GM12878 (cell line): ENCODE measurements at regions not wholly inside any gene's neighbourhood (a gene's known extent, or its start where the extent isn't known, plus 50 kb on each side); places are given as distances from the start of the nearest gene placed in this dataset.

Experiments
- ATAC-seq: fragments of 200-7000 bp; cut with Tn5 transposase; 3 replicates; pipeline ENCODE4 v1.9.1; 2020; ENCODE audit warnings: mild to moderate bottlenecking, moderate library complexity
- BruUV-seq: library from RNA; stranded (reverse); fragments of 400-500 nt; replicated peaks from 2 replicates; lab custom pipeline; 2021; lab: Mats Ljungman, UMichigan
- CTCF ChIA-PET: fragments of 300-600 bp; sonication (Branson Sonifier 250); formaldehyde crosslinking; extraction: SDS; loops from one replicate; lab custom pipeline; 2021; ENCODE audit warnings: inconsistent platforms; lab: Yijun Ruan, JAX
- POLR2A ChIA-PET: fragments of 350-600 bp; formaldehyde crosslinking; extraction: SDS; loops from one replicate; lab custom pipeline; 2021; ENCODE audit warnings: inconsistent platforms; lab: Charles Lee
- RAD21 ChIA-PET: fragments of 300-600 bp; sonication (Branson Sonifier 250); formaldehyde crosslinking; loops from one replicate; lab custom pipeline; 2023; ENCODE audit warnings: antibody characterized with exemption; ENCODE audit not compliant: unreplicated experiment; lab: Charles Lee
- SMC1A ChIA-PET: fragments of 300-600 bp; sonication (Branson Sonifier 250); formaldehyde crosslinking; loops from one replicate; lab custom pipeline; 2023; ENCODE audit not compliant: unreplicated experiment, uncharacterized antibody; lab: Charles Lee
- DNase-seq: peaks from one replicate; pipeline ENCODE4 v3.0.0-alpha.2; 2011; ENCODE audit warnings: low read depth, low spot score
- FAIRE-seq: peaks from 3 replicates; lab custom pipeline; 2011; peaks lifted over from hg19 to GRCh38; lab: Jason Lieb, UNC
- H2AFZ ChIP-seq: 2 replicates; pipeline ENCODE4 v1.6.0; 2011; ENCODE audit warnings: low read depth, low read length, control low read depth; ENCODE audit not compliant: control insufficient read depth
- H3K27ac ChIP-seq: 2 replicates; pipeline ENCODE4 v1.5.1; 2011; ENCODE audit warnings: control low read depth; ENCODE audit not compliant: control insufficient read depth, insufficient read depth
- H3K27me3 ChIP-seq, 2 experiments: replicated peaks in 1 of 2; 2 replicates each; pipeline versions ENCODE4 v1.6.0 to v1.6.1; 2011; ENCODE audit warnings: low read length in 1 of 2; ENCODE audit not compliant: control insufficient read depth in 2 of 2, insufficient read depth in 2 of 2
- H3K36me3 ChIP-seq, 2 experiments: 2 replicates each; pipeline ENCODE4 v1.5.1; 2011; ENCODE audit warnings: low read length in 1 of 2; ENCODE audit not compliant: control insufficient read depth in 2 of 2, insufficient read depth in 2 of 2
- H3K4me1 ChIP-seq: 2 replicates; pipeline ENCODE4 v1.6.1; 2011; ENCODE audit warnings: mild to moderate bottlenecking, low read length, moderate library complexity, mixed read lengths; ENCODE audit not compliant: control insufficient read depth, insufficient read depth
- H3K4me2 ChIP-seq: 2 replicates; pipeline ENCODE4 v1.6.0; 2011; ENCODE audit warnings: control low read depth; ENCODE audit not compliant: control insufficient read depth, insufficient read depth
- H3K4me3 ChIP-seq: fragments of 200-600 bp; sonication (generic); 2 replicates; pipeline ENCODE4 v1.5.1; 2016
- H3K79me2 ChIP-seq: 2 replicates; pipeline ENCODE4 v1.6.0; 2011; ENCODE audit warnings: low read length; ENCODE audit not compliant: control insufficient read depth, insufficient read depth
- H3K9ac ChIP-seq: 2 replicates; pipeline ENCODE4 v1.8.0; 2011; ENCODE audit warnings: low read length, control low read depth, mixed read lengths; ENCODE audit not compliant: control insufficient read depth, insufficient read depth
- H3K9me3 ChIP-seq: replicated peaks from 3 replicates; pipeline ENCODE4 v1.5.1; 2011; ENCODE audit warnings: mild to moderate bottlenecking, low read length; ENCODE audit not compliant: control insufficient read depth, insufficient read depth
- H4K20me1 ChIP-seq: 2 replicates; pipeline ENCODE4 v1.6.0; 2011; ENCODE audit not compliant: control insufficient read depth, insufficient read depth
- BHLHE40 ChIP-seq, 2 experiments: fragments of 450-650 bp in 1 of 2; IDR thresholded peaks; 2 replicates each; pipeline ENCODE4 v1.6.1; 2011 to 2017; ENCODE audit warnings: low read depth in 2 of 2, borderline replicate concordance in 1 of 2, improper control_type of control experiment in 1 of 2, low read length in 1 of 2, mild to moderate bottlenecking in 1 of 2
- EED ChIP-seq: sonication (generic); IDR thresholded peaks from 2 replicates; pipeline ENCODE4 v1.6.1; 2016; ENCODE audit warnings: antibody characterized with exemption, low read depth
- EZH2 ChIP-seq: IDR thresholded peaks from 2 replicates; pipeline ENCODE4 v1.6.1; 2012; ENCODE audit warnings: low read depth, mild to moderate bottlenecking, control low read depth, inconsistent platforms, low read length, borderline replicate concordance; ENCODE audit not compliant: control insufficient read depth
- GABPA ChIP-seq: IDR thresholded peaks from 2 replicates; pipeline ENCODE4 v1.6.1; 2014; ENCODE audit warnings: antibody characterized with exemption, low read depth, mild to moderate bottlenecking, inconsistent platforms
- IRF4 ChIP-seq: IDR thresholded peaks from 2 replicates; pipeline ENCODE4 v1.6.1; 2011; ENCODE audit warnings: low read depth, low read length
- RAD21 ChIP-seq: IDR thresholded peaks from 2 replicates; pipeline ENCODE4 v1.6.1; 2011; ENCODE audit warnings: mild to moderate bottlenecking, low read depth, low read length, moderate library complexity; ENCODE audit not compliant: insufficient read depth
- SMARCA5 ChIP-seq: fragments of 450-650 bp; IDR thresholded peaks from 2 replicates; pipeline ENCODE4 v1.6.1; 2017; ENCODE audit warnings: mild to moderate bottlenecking
- SUZ12 ChIP-seq: fragments of 200-600 bp; sonication (generic); IDR thresholded peaks from one replicate; pipeline ENCODE4 v1.6.1; 2018; ENCODE audit warnings: antibody characterized with exemption, mild to moderate bottlenecking; ENCODE audit not compliant: unreplicated experiment
- TBL1XR1 ChIP-seq: IDR thresholded peaks from 2 replicates; pipeline ENCODE4 v1.6.1; 2012; ENCODE audit warnings: low read depth, low read length, improper control_type of control experiment
- WGBS: methylation state at CpG from one replicate; pipeline ENCODE4 v1.1.6; 2016; ENCODE audit warnings: low lambda C conversion rate; ENCODE audit not compliant: insufficient replicate concordance, insufficient coverage; ENCODE audit errors: missing lambda C conversion rate; 5-methylcytosine and 5-hydroxymethylcytosine counted together
- in situ Hi-C: fragments of 300-500 bp; cut with MboI; formaldehyde crosslinking; loops from 9 replicates; pipeline ENCODE4 v1.14.3; 2018; ENCODE audit warnings: mixed read lengths
- intact Hi-C: fragments of 100-400 bp; cut with micrococcal nuclease; formaldehyde crosslinking; loops from one replicate; pipeline ENCODE4 v1.14.2; 2022; ENCODE audit not compliant: unreplicated experiment
- TF ChIP-seq, protein P1 (sequence below): fragments of 450-650 bp; IDR thresholded peaks from 2 replicates; pipeline ENCODE4 v1.6.1; 2017; ENCODE audit warnings: mild to moderate bottlenecking, moderate library complexity
- TF ChIP-seq, protein P2 (sequence below): fragments of 450-650 bp; IDR thresholded peaks from 2 replicates; pipeline ENCODE4 v1.6.1; 2017; ENCODE audit warnings: borderline replicate concordance
- TF ChIP-seq, protein P3 (sequence below): fragments of 450-650 bp; IDR thresholded peaks from 2 replicates; pipeline ENCODE4 v1.6.1; 2016; ENCODE audit warnings: mild to moderate bottlenecking, moderate library complexity, borderline replicate concordance

DNA sequence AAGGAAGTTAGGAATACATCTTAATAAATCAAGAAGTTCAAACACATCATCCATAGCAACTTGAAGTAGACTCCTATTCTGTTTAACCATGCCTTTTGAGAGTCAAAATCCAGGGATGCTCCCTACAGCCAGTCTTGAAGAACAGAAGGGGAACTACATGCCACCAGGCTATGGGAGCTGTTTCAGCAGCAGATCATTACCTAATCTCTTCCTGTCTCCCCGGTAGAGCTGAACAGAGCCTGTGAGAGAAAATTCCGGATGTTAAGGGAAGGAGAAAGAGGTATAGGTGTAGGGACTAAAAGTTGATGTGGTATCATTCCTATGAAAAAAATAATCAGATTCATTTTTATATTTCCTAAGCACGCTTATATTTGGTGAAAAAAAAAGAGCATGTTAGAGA lies 352.2 kb downstream of the SPRY1 start (continued):
- TF ChIP-seq, protein P1, sequence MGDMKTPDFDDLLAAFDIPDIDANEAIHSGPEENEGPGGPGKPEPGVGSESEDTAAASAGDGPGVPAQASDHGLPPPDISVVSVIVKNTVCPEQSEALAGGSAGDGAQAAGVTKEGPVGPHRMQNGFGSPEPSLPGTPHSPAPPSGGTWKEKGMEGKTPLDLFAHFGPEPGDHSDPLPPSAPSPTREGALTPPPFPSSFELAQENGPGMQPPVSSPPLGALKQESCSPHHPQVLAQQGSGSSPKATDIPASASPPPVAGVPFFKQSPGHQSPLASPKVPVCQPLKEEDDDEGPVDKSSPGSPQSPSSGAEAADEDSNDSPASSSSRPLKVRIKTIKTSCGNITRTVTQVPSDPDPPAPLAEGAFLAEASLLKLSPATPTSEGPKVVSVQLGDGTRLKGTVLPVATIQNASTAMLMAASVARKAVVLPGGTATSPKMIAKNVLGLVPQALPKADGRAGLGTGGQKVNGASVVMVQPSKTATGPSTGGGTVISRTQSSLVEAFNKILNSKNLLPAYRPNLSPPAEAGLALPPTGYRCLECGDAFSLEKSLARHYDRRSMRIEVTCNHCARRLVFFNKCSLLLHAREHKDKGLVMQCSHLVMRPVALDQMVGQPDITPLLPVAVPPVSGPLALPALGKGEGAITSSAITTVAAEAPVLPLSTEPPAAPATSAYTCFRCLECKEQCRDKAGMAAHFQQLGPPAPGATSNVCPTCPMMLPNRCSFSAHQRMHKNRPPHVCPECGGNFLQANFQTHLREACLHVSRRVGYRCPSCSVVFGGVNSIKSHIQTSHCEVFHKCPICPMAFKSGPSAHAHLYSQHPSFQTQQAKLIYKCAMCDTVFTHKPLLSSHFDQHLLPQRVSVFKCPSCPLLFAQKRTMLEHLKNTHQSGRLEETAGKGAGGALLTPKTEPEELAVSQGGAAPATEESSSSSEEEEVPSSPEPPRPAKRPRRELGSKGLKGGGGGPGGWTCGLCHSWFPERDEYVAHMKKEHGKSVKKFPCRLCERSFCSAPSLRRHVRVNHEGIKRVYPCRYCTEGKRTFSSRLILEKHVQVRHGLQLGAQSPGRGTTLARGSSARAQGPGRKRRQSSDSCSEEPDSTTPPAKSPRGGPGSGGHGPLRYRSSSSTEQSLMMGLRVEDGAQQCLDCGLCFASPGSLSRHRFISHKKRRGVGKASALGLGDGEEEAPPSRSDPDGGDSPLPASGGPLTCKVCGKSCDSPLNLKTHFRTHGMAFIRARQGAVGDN, result no peak
- TF ChIP-seq GABPA (no peak), IRF4 (no peak), RAD21 (no peak)

DNA sequence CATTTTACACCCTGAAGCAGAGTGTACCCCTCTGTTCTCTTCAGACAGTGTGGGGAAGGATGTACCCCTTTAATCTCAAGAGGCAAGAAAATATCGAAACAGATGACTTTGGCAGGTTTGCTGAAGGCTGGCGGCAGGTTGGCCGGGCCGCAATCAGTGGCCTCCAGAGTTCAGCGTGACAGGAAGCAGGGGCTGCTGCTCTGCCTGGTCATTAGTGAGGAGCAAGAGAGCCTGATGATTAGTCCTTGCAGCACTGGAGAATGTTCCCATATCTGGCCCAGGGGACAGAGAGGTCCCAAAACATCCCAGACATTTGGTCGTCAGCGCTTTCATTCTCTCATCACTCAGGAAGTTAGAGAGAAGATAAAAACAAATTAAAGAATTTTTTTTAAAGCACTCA lies 352.8 kb downstream of the SPRY1 start:
- SMC1A ChIA-PET, result no interaction called here
- no peaks in the 10 kb centered on the region for H4K20me1 ChIP-seq
- H3K4me2 ChIP-seq, result no peak overlapping the region
- in situ Hi-C loops (no loop called here), intact Hi-C loops (loop anchor here (10.0 kb wide), 1 partner anchor 185 kb away; no protein-coding TSS in a partner anchor)
- no peak overlapping the region for H3K27ac ChIP-seq
- no peaks in the 10 kb centered on the region; a peak in 1 of 4 replicates for H3K27me3 ChIP-seq
- no peaks in the 10 kb centered on the region for H3K4me1 ChIP-seq
- BruUV-seq, result no TSS peak
- CTCF ChIA-PET, result no interaction called here
- no peak for DNase-seq
- H3K9ac ChIP-seq, result no peak overlapping the region
- ATAC-seq, result no peak
- FAIRE-seq, result no peak
- H3K36me3 ChIP-seq, result no peaks in the 10 kb centered on the region
- POLR2A ChIA-PET, result no interaction called here
- H3K4me3 ChIP-seq, result no peak overlapping the region
- H3K79me2 ChIP-seq, result no peaks in the 10 kb centered on the region
- no peaks in the 10 kb centered on the region for H3K9me3 ChIP-seq
- H2AFZ ChIP-seq, result no peak overlapping the region
- RAD21 ChIA-PET, result no interaction called here
- 52% methylated on average over 7 of the region's 7 CpGs for WGBS
- TF ChIP-seq EED, result no peak
- TF ChIP-seq TBL1XR1, result no peak
- TF ChIP-seq BHLHE40 (IDR thresholded peaks at IDR 0.05; ENCODE audit: borderline replicate concordance in 1 of 2, low read depth in 2 of 2, low read length in 1 of 2), result no peak
- TF ChIP-seq, protein P2, sequence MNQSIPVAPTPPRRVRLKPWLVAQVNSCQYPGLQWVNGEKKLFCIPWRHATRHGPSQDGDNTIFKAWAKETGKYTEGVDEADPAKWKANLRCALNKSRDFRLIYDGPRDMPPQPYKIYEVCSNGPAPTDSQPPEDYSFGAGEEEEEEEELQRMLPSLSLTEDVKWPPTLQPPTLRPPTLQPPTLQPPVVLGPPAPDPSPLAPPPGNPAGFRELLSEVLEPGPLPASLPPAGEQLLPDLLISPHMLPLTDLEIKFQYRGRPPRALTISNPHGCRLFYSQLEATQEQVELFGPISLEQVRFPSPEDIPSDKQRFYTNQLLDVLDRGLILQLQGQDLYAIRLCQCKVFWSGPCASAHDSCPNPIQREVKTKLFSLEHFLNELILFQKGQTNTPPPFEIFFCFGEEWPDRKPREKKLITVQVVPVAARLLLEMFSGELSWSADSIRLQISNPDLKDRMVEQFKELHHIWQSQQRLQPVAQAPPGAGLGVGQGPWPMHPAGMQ, result no peak
- no peak for TF ChIP-seq EZH2
- no peak for TF ChIP-seq SUZ12
- TF ChIP-seq SMARCA5, result no peak
- TF ChIP-seq, protein P3, sequence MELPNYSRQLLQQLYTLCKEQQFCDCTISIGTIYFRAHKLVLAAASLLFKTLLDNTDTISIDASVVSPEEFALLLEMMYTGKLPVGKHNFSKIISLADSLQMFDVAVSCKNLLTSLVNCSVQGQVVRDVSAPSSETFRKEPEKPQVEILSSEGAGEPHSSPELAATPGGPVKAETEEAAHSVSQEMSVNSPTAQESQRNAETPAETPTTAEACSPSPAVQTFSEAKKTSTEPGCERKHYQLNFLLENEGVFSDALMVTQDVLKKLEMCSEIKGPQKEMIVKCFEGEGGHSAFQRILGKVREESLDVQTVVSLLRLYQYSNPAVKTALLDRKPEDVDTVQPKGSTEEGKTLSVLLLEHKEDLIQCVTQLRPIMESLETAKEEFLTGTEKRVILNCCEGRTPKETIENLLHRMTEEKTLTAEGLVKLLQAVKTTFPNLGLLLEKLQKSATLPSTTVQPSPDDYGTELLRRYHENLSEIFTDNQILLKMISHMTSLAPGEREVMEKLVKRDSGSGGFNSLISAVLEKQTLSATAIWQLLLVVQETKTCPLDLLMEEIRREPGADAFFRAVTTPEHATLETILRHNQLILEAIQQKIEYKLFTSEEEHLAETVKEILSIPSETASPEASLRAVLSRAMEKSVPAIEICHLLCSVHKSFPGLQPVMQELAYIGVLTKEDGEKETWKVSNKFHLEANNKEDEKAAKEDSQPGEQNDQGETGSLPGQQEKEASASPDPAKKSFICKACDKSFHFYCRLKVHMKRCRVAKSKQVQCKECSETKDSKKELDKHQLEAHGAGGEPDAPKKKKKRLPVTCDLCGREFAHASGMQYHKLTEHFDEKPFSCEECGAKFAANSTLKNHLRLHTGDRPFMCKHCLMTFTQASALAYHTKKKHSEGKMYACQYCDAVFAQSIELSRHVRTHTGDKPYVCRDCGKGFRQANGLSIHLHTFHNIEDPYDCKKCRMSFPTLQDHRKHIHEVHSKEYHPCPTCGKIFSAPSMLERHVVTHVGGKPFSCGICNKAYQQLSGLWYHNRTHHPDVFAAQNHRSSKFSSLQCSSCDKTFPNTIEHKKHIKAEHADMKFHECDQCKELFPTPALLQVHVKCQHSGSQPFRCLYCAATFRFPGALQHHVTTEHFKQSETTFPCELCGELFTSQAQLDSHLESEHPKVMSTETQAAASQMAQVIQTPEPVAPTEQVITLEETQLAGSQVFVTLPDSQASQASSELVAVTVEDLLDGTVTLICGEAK, result no peak
